ENCODE measurements at regions not wholly inside any gene's neighbourhood (a gene's known extent, or its start where the extent isn't known, plus 50 kb on each side); places are given as distances from the start of the nearest gene placed in this dataset.

- no peak for DNase-seq
- POLR2A ChIA-PET: no interaction called here
- Mint-ChIP-seq H3K27me3 (peaks cover 14% of the 10 kb centered on the region), H3K4me3 (no peak overlapping the region), H3K9me3 (ENCODE audit: insufficient read depth) (no peaks in the 10 kb centered on the region), H3K27ac (no peak overlapping the region), H3K4me1 (no peaks in the 10 kb centered on the region)
- H3K79me2 ChIP-seq (ENCODE audit: control insufficient read depth, insufficient read depth, low read length): no peaks in the 10 kb centered on the region
- no peaks in the 10 kb centered on the region for H3K36me3 ChIP-seq (replicated peaks in 1 of 2; ENCODE audit: control extremely low read depth in 1 of 2, control insufficient read depth in 1 of 2, extremely low read depth in 1 of 2, insufficient read depth in 2 of 2, low read length in 1 of 2)
- no peak overlapping the region for H2AFZ ChIP-seq (ENCODE audit: insufficient read depth, low read depth, low read length, poor library complexity, severe bottlenecking)
- H3K27me3 ChIP-seq (replicated peaks in 1 of 4; ENCODE audit: control extremely low read depth in 1 of 4, control insufficient read depth in 3 of 4, insufficient read depth in 4 of 4, low read length in 3 of 4): peaks cover 0 to 3% (median 0%) of the 10 kb centered on the region in 4 experiments
- H3K9me3 ChIP-seq (ENCODE audit: control extremely low read depth in 1 of 3, control insufficient read depth in 2 of 3, insufficient read depth in 1 of 3, low read length in 2 of 3): no peaks in the 10 kb centered on the region
- no peak overlapping the region for H3K27ac ChIP-seq (ENCODE audit: low read length in 2 of 2)
- WGBS (ENCODE audit: insufficient coverage): 13% methylated on average over 13 of the region's 21 CpGs
- H4K20me1 ChIP-seq (ENCODE audit: control insufficient read depth, insufficient read depth, low read length, poor library complexity, severe bottlenecking): no peaks in the 10 kb centered on the region
- no peak overlapping the region for H3K9ac ChIP-seq (ENCODE audit: low read length)
- ATAC-seq (ENCODE audit: low read depth): no peak
- TF ChIP-seq EZH2 (IDR thresholded peaks at IDR 0.05; ENCODE audit: borderline replicate concordance, insufficient read depth, low read depth, low read length, poor library complexity, severe bottlenecking): no peak
- TF ChIP-seq, protein P1, sequence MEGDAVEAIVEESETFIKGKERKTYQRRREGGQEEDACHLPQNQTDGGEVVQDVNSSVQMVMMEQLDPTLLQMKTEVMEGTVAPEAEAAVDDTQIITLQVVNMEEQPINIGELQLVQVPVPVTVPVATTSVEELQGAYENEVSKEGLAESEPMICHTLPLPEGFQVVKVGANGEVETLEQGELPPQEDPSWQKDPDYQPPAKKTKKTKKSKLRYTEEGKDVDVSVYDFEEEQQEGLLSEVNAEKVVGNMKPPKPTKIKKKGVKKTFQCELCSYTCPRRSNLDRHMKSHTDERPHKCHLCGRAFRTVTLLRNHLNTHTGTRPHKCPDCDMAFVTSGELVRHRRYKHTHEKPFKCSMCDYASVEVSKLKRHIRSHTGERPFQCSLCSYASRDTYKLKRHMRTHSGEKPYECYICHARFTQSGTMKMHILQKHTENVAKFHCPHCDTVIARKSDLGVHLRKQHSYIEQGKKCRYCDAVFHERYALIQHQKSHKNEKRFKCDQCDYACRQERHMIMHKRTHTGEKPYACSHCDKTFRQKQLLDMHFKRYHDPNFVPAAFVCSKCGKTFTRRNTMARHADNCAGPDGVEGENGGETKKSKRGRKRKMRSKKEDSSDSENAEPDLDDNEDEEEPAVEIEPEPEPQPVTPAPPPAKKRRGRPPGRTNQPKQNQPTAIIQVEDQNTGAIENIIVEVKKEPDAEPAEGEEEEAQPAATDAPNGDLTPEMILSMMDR (IDR thresholded peaks at IDR 0.05): no peak
- CTCF ChIA-PET: no interaction called here
- H3K4me3 ChIP-seq (ENCODE audit: control extremely low read depth in 1 of 5, extremely low read depth in 1 of 5, insufficient read depth in 1 of 5, low read depth in 2 of 5, low read length in 4 of 5): no peak overlapping the region
- no peaks in the 10 kb centered on the region for H3K4me1 ChIP-seq (ENCODE audit: control insufficient read depth in 2 of 2, insufficient read depth in 2 of 2, low read length in 2 of 2)
- intact Hi-C loops (cut with micrococcal nuclease): no loop called here
- H3K4me2 ChIP-seq (replicated peaks; ENCODE audit: low read depth, low read length, poor library complexity, severe bottlenecking): no peak overlapping the region
Observed at GRCh38 chr18:24631243-24632025, 171.0 kb downstream of the HRH4 start.

- WGBS (ENCODE audit: insufficient coverage): 41% methylated on average over 13 of the region's 15 CpGs
- H3K27me3 ChIP-seq (replicated peaks in 1 of 4; ENCODE audit: control extremely low read depth in 1 of 4, control insufficient read depth in 3 of 4, insufficient read depth in 4 of 4, low read length in 3 of 4): peaks cover 0 to 3% (median 0%) of the 10 kb centered on the region in 4 experiments
- intact Hi-C loops (cut with micrococcal nuclease): no loop called here
- H3K4me2 ChIP-seq (replicated peaks; ENCODE audit: low read depth, low read length, poor library complexity, severe bottlenecking): no peak overlapping the region
- ChIA-PET CTCF (interaction anchor here (0.7 kb wide), 1 partner anchor 94 kb away, joined by 4 read pairs; no protein-coding TSS in a partner anchor), POLR2A (no interaction called here)
- H3K9me3 Mint-ChIP-seq (ENCODE audit: insufficient read depth): no peaks in the 10 kb centered on the region
- ATAC-seq (ENCODE audit: low read depth): no peak
- H2AFZ ChIP-seq (ENCODE audit: insufficient read depth, low read depth, low read length, poor library complexity, severe bottlenecking): no peak overlapping the region
- no peak overlapping the region for H3K4me3 ChIP-seq (ENCODE audit: control extremely low read depth in 1 of 5, extremely low read depth in 1 of 5, insufficient read depth in 1 of 5, low read depth in 2 of 5, low read length in 4 of 5)
- no peak overlapping the region for H3K27ac ChIP-seq (ENCODE audit: low read length in 2 of 2)
- TF ChIP-seq, protein P1 (IDR thresholded peaks at IDR 0.05): no peak
- TF ChIP-seq EZH2 (IDR thresholded peaks at IDR 0.05; ENCODE audit: borderline replicate concordance, insufficient read depth, low read depth, low read length, poor library complexity, severe bottlenecking): no peak
- no peaks in the 10 kb centered on the region for H3K36me3 ChIP-seq (replicated peaks in 1 of 2; ENCODE audit: control extremely low read depth in 1 of 2, control insufficient read depth in 1 of 2, extremely low read depth in 1 of 2, insufficient read depth in 2 of 2, low read length in 1 of 2)
- H3K9me3 ChIP-seq (ENCODE audit: control extremely low read depth in 1 of 3, control insufficient read depth in 2 of 3, insufficient read depth in 1 of 3, low read length in 2 of 3): no peaks in the 10 kb centered on the region
- H3K27ac Mint-ChIP-seq: no peak overlapping the region
- no peaks in the 10 kb centered on the region for H3K79me2 ChIP-seq (ENCODE audit: control insufficient read depth, insufficient read depth, low read length)
- no peaks in the 10 kb centered on the region for H3K4me1 Mint-ChIP-seq
- DNase-seq: no peak
- no peaks in the 10 kb centered on the region for H4K20me1 ChIP-seq (ENCODE audit: control insufficient read depth, insufficient read depth, low read length, poor library complexity, severe bottlenecking)
- no peak overlapping the region for H3K9ac ChIP-seq (ENCODE audit: low read length)
- H3K4me3 Mint-ChIP-seq: no peak overlapping the region
- H3K27me3 Mint-ChIP-seq: peaks cover 14% of the 10 kb centered on the region
- no peaks in the 10 kb centered on the region for H3K4me1 ChIP-seq (ENCODE audit: control insufficient read depth in 2 of 2, insufficient read depth in 2 of 2, low read length in 2 of 2)
Observed at GRCh38 chr18:24632158-24632988, 171.9 kb downstream of the HRH4 start.

Measured in B cell (primary cell).